ENCODE measurements at regions not wholly inside any gene's neighbourhood (a gene's known extent, or its start where the extent isn't known, plus 50 kb on each side); places are given as distances from the start of the nearest gene placed in this dataset.

DNA sequence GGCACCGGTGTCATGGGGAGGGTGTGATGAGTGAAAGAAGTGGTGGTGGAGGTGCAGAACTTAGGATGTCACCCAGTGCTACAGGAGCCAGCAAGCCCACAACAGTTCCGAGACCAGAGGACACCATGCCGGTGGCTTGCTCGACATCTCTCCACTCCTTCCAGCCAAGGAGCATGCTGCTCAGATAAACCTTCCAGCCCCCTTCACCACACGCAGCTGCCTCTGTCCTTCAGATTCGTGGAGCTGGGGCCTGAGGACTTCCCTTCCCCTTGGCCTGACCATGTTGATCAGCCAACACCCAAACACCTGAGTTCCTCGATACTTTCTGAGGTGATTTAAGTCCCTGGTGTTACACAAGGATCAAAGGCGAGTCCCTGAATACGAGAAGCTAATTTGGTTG, 188.8 kb upstream of the FOXF1 start:
- H3K27ac Mint-ChIP-seq (ENCODE audit: unreplicated experiment) = no peak overlapping the region
- no peaks in the 10 kb centered on the region for H3K4me1 ChIP-seq
- no peaks in the 10 kb centered on the region for H3K4me1 Mint-ChIP-seq (ENCODE audit: low read depth, unreplicated experiment)
- BruUV-seq (replicated peaks) = no TSS peak
- ChIA-PET POLR2A (no interaction called here), CTCF (no interaction called here)
- TF ChIP-seq, protein P1, sequence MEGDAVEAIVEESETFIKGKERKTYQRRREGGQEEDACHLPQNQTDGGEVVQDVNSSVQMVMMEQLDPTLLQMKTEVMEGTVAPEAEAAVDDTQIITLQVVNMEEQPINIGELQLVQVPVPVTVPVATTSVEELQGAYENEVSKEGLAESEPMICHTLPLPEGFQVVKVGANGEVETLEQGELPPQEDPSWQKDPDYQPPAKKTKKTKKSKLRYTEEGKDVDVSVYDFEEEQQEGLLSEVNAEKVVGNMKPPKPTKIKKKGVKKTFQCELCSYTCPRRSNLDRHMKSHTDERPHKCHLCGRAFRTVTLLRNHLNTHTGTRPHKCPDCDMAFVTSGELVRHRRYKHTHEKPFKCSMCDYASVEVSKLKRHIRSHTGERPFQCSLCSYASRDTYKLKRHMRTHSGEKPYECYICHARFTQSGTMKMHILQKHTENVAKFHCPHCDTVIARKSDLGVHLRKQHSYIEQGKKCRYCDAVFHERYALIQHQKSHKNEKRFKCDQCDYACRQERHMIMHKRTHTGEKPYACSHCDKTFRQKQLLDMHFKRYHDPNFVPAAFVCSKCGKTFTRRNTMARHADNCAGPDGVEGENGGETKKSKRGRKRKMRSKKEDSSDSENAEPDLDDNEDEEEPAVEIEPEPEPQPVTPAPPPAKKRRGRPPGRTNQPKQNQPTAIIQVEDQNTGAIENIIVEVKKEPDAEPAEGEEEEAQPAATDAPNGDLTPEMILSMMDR (IDR thresholded peaks at IDR 0.05; ENCODE audit: insufficient read depth in 1 of 2, low read depth in 1 of 2, low read length in 1 of 2, severe bottlenecking in 1 of 2, unreplicated experiment in 1 of 2) = no peak
- H3K9me3 Mint-ChIP-seq (ENCODE audit: unreplicated experiment) = no peaks in the 10 kb centered on the region
- H3K4me3 ChIP-seq (ENCODE audit: low read depth, low read length) = no peak overlapping the region
- no peaks in the 10 kb centered on the region for H3K36me3 ChIP-seq (ENCODE audit: control insufficient read depth, insufficient read depth, low read length)
- no peaks in the 10 kb centered on the region for H3K9me3 ChIP-seq
- peaks cover 10% of the 10 kb centered on the region for H3K27me3 Mint-ChIP-seq (ENCODE audit: insufficient read depth, unreplicated experiment)
- H3K27me3 ChIP-seq (replicated peaks; ENCODE audit: control insufficient read depth, insufficient read depth, low read length) = no peaks in the 10 kb centered on the region
- H3K4me3 Mint-ChIP-seq (ENCODE audit: unreplicated experiment) = no peak overlapping the region
- DNase-seq = peak in 1 of 2 experiments; percentile 23
- intact Hi-C loops (cut with micrococcal nuclease; ENCODE audit: unreplicated experiment) = no loop called here
- H3K36me3 Mint-ChIP-seq (ENCODE audit: insufficient read depth, unreplicated experiment) = no peaks in the 10 kb centered on the region

DNA sequence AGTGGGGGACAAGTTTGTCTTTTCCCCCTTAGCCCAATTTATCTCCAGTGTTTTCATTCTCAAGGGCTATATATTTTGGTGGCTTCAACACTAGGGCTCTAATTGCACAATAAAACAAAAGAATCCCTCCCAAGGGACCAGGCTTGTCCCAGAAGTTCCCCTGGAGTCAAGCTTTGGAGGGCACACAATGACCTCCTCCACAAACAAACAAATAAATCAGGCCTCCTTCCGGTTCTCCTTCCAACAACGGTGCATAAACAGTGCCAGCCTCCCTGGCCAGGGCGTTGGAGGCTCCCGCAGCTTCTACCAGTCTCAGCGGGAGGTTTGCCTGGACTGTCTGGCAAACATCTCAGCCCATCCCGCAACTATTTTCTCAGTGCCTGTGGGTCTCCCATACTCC, 188.0 kb upstream of the FOXF1 start:
- TF ChIP-seq, protein P1 (IDR thresholded peaks at IDR 0.05; ENCODE audit: insufficient read depth in 1 of 2, low read depth in 1 of 2, low read length in 1 of 2, severe bottlenecking in 1 of 2, unreplicated experiment in 1 of 2) = no peak
- ChIA-PET CTCF (no interaction called here), POLR2A (no interaction called here)
- Histone ChIP-seq H3K36me3 (ENCODE audit: control insufficient read depth, insufficient read depth, low read length) (no peaks in the 10 kb centered on the region), H3K4me3 (ENCODE audit: low read depth, low read length) (no peak overlapping the region), H3K4me1 (no peaks in the 10 kb centered on the region), H3K9me3 (no peaks in the 10 kb centered on the region), H3K27me3 (replicated peaks; ENCODE audit: control insufficient read depth, insufficient read depth, low read length) (no peaks in the 10 kb centered on the region)
- Mint-ChIP-seq H3K27ac (ENCODE audit: unreplicated experiment) (no peak overlapping the region), H3K9me3 (ENCODE audit: unreplicated experiment) (no peaks in the 10 kb centered on the region), H3K36me3 (ENCODE audit: insufficient read depth, unreplicated experiment) (no peaks in the 10 kb centered on the region), H3K27me3 (ENCODE audit: insufficient read depth, unreplicated experiment) (peaks cover 10% of the 10 kb centered on the region), H3K4me1 (ENCODE audit: low read depth, unreplicated experiment) (no peaks in the 10 kb centered on the region), H3K4me3 (ENCODE audit: unreplicated experiment) (no peak overlapping the region)
- intact Hi-C loops (cut with micrococcal nuclease; ENCODE audit: unreplicated experiment) = no loop called here
- BruUV-seq (replicated peaks) = no TSS peak
- peak in 1 of 2 experiments; percentile 7 for DNase-seq

DNA sequence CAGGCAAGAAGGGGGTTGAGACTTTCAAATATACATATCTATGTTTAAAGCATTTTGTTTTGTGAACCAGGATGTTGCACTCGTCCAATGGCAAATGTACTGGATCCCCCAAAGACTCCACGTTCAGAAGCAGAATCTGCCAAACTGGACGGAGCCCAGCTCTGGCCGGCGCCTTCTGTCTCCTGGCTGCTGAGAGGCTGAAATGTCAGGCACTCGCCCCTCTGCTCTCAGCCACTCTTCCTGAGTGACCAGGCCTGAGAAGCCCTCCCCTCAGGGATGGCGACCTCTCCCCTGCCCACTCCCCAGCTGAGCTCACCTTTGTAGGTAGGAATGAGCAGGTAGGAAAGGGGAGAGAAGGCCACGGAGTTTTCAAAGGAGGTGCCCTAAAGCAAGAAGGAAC, 187.5 kb upstream of the FOXF1 start:
- Histone ChIP-seq H3K27me3 (replicated peaks; ENCODE audit: control insufficient read depth, insufficient read depth, low read length) (no peaks in the 10 kb centered on the region), H3K9me3 (no peaks in the 10 kb centered on the region), H3K4me1 (no peaks in the 10 kb centered on the region), H3K4me3 (ENCODE audit: low read depth, low read length) (no peak overlapping the region), H3K36me3 (ENCODE audit: control insufficient read depth, insufficient read depth, low read length) (no peaks in the 10 kb centered on the region)
- no peaks in the 10 kb centered on the region for H3K4me1 Mint-ChIP-seq (ENCODE audit: low read depth, unreplicated experiment)
- H3K36me3 Mint-ChIP-seq (ENCODE audit: insufficient read depth, unreplicated experiment) = no peaks in the 10 kb centered on the region
- TF ChIP-seq, protein P1 (IDR thresholded peaks at IDR 0.05; ENCODE audit: insufficient read depth in 1 of 2, low read depth in 1 of 2, low read length in 1 of 2, severe bottlenecking in 1 of 2, unreplicated experiment in 1 of 2) = no peak
- intact Hi-C loops (cut with micrococcal nuclease; ENCODE audit: unreplicated experiment) = no loop called here
- H3K27ac Mint-ChIP-seq (ENCODE audit: unreplicated experiment) = no peak overlapping the region
- peak in 1 of 2 experiments; percentile 14 for DNase-seq
- BruUV-seq (replicated peaks) = no TSS peak
- peaks cover 10% of the 10 kb centered on the region for H3K27me3 Mint-ChIP-seq (ENCODE audit: insufficient read depth, unreplicated experiment)
- POLR2A ChIA-PET = no interaction called here
- no peak overlapping the region for H3K4me3 Mint-ChIP-seq (ENCODE audit: unreplicated experiment)
- H3K9me3 Mint-ChIP-seq (ENCODE audit: unreplicated experiment) = no peaks in the 10 kb centered on the region
- CTCF ChIA-PET = no interaction called here
